GM12872 (cell line): ENCODE measurements at regions not wholly inside any gene's neighbourhood (a gene's known extent, or its start where the extent isn't known, plus 50 kb on each side); places are given as distances from the start of the nearest gene placed in this dataset.
A peak's percentile ranks its signal among the peaks of the same experiment; 100 is the strongest.

Experiments used
- TF ChIP-seq, protein P1 (sequence below): IDR thresholded peaks from 3 replicates; pipeline ENCODE4 v1.5.1; 2011; ENCODE audit warnings: low read depth, mild to moderate bottlenecking, low read length, moderate library complexity; ENCODE audit not compliant: insufficient read depth

- TF ChIP-seq, protein P1, sequence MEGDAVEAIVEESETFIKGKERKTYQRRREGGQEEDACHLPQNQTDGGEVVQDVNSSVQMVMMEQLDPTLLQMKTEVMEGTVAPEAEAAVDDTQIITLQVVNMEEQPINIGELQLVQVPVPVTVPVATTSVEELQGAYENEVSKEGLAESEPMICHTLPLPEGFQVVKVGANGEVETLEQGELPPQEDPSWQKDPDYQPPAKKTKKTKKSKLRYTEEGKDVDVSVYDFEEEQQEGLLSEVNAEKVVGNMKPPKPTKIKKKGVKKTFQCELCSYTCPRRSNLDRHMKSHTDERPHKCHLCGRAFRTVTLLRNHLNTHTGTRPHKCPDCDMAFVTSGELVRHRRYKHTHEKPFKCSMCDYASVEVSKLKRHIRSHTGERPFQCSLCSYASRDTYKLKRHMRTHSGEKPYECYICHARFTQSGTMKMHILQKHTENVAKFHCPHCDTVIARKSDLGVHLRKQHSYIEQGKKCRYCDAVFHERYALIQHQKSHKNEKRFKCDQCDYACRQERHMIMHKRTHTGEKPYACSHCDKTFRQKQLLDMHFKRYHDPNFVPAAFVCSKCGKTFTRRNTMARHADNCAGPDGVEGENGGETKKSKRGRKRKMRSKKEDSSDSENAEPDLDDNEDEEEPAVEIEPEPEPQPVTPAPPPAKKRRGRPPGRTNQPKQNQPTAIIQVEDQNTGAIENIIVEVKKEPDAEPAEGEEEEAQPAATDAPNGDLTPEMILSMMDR = no peak
Measured at GRCh38 chrX:76228499-76228898, 55.6 kb downstream of the PBDC1 start.

- TF ChIP-seq, protein P1 = no peak
Measured at GRCh38 chrX:76248901-76249300, 76.0 kb downstream of the PBDC1 start.

DNA sequence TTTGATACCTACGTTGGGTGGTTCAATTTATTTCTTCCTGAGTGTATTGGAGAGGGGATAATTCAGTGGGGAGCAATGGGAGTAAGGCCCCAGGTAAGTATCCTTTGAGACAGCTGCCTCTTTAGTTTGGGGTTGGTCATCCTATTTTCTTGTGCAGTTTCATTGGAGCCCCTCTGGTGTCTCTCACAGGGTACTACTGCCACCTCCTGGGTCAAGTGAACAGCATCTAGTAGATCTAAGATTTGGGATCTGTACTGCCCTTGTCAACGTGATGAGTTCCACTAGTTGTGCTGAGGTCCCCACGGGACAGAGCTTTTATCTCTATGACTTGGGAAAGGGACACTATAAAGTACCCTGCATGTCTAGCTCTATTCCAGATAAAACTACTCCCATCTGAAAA is 80.6 kb downstream of the PBDC1 start:
- TF ChIP-seq, protein P1 = peak; percentile 51; the same call in 2 of the 3 replicates

DNA sequence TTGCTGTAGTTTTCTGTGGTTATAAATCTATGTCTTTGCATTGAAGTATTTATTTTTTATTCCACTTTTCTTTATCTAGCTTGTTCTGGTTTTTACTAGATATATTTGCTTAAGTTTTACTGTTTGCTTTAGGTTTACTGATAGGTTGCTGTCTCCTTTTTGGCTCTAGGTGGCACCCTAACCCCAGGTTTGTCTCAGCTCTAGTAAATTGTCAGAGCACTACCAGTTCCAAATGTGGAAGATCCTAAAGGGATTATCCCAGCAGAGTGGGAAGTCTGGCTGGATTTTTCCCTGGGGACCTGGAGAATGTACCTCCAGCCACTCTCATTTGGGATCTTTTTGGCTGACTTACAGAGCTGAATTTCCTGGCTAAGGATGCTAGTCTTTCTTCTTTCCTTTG is 106.1 kb downstream of the PBDC1 start:
- TF ChIP-seq, protein P1 = peak; percentile 51
